Bronchial epithelial cell (primary cell): ENCODE measurements at regions not wholly inside any gene's neighbourhood (a gene's known extent, or its start where the extent isn't known, plus 50 kb on each side); places are given as distances from the start of the nearest gene placed in this dataset.

Experiments used
- DNase-seq: peaks from one replicate; pipeline ENCODE4 v3.0.0-alpha.2; 2010; ENCODE audit warnings: low read depth
- FAIRE-seq: peaks from 2 replicates; lab custom pipeline; 2011; peaks lifted over from hg19 to GRCh38; lab: Jason Lieb, UNC
- H3K27me3 ChIP-seq: 2 replicates; pipeline ENCODE4 v1.5.1; 2011; ENCODE audit warnings: low read length; ENCODE audit not compliant: control insufficient read depth, insufficient read depth
- H3K36me3 ChIP-seq: 2 replicates; pipeline ENCODE4 v1.5.1; 2011; ENCODE audit warnings: low read length; ENCODE audit not compliant: control insufficient read depth, insufficient read depth
- H3K4me3 ChIP-seq: 2 replicates; pipeline ENCODE4 v1.5.1; 2011; ENCODE audit warnings: mild to moderate bottlenecking, low read depth, low read length, control low read depth
- CTCF ChIP-seq: IDR thresholded peaks from 2 replicates; pipeline ENCODE4 v1.5.1; 2011; ENCODE audit warnings: mild to moderate bottlenecking, moderate library complexity, low read length, control low read depth, inconsistent platforms; ENCODE audit not compliant: insufficient read depth, severe bottlenecking

- FAIRE-seq (no peak), DNase-seq (no peak)
- no peaks in the 10 kb centered on the region for H3K36me3 ChIP-seq
- no peak overlapping the region for H3K4me3 ChIP-seq
- no peak for TF ChIP-seq CTCF
- H3K27me3 ChIP-seq = no peaks in the 10 kb centered on the region
These were observed 563.2 kb upstream of the ADAMTS16 start for GRCh38 chr5:4576908-4577307.

- Histone ChIP-seq H3K4me3 (no peak overlapping the region), H3K27me3 (no peaks in the 10 kb centered on the region), H3K36me3 (no peaks in the 10 kb centered on the region)
- FAIRE-seq (no peak), DNase-seq (no peak)
- no peak for TF ChIP-seq CTCF
These were observed 560.5 kb upstream of the ADAMTS16 start for GRCh38 chr5:4579679-4580078.

- DNase-seq (no peak), FAIRE-seq (peak; percentile 99)
- no peaks in the 10 kb centered on the region for H3K36me3 ChIP-seq
- TF ChIP-seq CTCF = no peak
- no peak overlapping the region for H3K4me3 ChIP-seq
- no peaks in the 10 kb centered on the region for H3K27me3 ChIP-seq
These were observed 559.4 kb upstream of the ADAMTS16 start for GRCh38 chr5:4580772-4581171.

GRCh38 chr5:4581289-4581688 is 558.8 kb upstream of the ADAMTS16 start:
- H3K36me3 ChIP-seq = no peaks in the 10 kb centered on the region
- no peak overlapping the region for H3K4me3 ChIP-seq
- no peak for TF ChIP-seq CTCF
- H3K27me3 ChIP-seq = no peaks in the 10 kb centered on the region
- DNase-seq (no peak), FAIRE-seq (no peak)

- DNase-seq (peak; percentile 89), FAIRE-seq (peak; percentile 62)
These were observed 555.1 kb upstream of the ADAMTS16 start for GRCh38 chr5:4584982-4585381.

More at GRCh38 chr5:4584982-4585381, 555.1 kb upstream of the ADAMTS16 start:
- H3K27me3 ChIP-seq = no peaks in the 10 kb centered on the region
- no peak overlapping the region for H3K4me3 ChIP-seq
- no peak for TF ChIP-seq CTCF
- no peaks in the 10 kb centered on the region for H3K36me3 ChIP-seq
